Umbilical cord (tissue), 1 donor: ENCODE measurements at regions not wholly inside any gene's neighbourhood (a gene's known extent, or its start where the extent isn't known, plus 50 kb on each side); places are given as distances from the start of the nearest gene placed in this dataset.

ENCODE experiments used
- DNase-seq: peaks from one replicate; pipeline ENCODE4 v3.0.0-alpha.2; 2015; ENCODE audit warnings: low spot score

- no peak for DNase-seq
These were observed 78.7 kb upstream of the MBOAT2 start for GRCh38 chr2:9082158-9082557.

DNA sequence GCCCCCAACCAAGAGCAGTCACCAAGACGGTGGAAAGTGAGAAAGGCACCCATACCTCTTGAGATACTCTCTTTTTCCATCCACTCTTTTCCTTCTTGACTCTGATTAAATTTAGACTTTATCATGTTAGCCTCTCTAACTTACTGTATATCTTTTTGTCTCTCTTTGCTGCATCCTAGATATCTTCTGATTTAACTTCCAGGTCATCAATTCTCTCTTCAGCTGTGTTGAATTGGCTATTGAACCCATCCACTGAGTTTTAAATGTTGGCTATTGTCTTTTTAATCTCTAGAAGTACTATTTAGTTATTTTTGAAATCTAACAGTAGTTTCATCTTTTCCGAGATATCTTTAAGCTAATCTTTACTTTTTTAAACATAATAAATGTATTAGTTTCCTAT lies 78.3 kb upstream of the MBOAT2 start:
- no peak for DNase-seq

DNA sequence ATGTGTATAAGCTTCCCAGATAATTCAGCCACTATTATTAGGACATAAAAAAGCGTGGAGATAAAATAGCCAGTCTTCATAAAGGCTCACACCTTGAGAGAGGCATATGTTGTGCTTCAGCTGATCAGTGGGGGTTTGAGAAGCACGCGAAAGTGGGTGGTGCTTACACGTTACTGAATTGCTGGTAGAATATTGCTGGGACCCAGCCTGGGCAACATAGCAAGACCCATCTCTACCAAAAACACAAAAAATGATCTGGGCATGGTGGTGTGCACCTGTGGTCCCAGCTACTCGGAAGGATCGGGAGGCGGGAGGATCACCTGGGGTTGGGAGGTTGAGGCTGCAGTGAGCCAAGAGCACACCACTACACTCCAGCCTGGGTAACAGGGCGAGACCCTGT lies 74.9 kb upstream of the MBOAT2 start:
- DNase-seq, result no peak

GRCh38 chr2:9077691-9078090 lies 74.2 kb upstream of the MBOAT2 start:
- DNase-seq, result no peak

DNA sequence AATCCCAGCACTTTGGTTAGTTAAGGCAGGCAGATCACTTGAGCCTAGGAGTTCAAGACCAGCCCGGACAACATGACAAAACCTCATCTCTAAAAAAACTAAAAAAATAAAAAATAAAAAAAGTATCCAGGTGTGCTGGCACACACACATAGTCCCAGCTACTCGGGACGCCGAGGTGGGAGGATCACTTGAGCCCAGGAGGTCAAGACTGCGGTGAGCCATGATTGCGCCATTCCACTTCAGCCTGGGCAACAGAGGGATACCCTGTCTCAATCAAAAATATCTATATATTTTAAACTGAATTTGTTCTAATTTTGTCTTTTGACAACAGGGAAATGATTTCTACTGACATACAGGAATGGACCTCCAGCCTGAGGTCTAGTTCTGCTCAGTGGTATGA lies 73.3 kb upstream of the MBOAT2 start:
- DNase-seq, result no peak

GRCh38 chr2:9076210-9076609 lies 72.7 kb upstream of the MBOAT2 start:
- no peak for DNase-seq

- DNase-seq, result no peak
These were observed 71.4 kb upstream of the MBOAT2 start for GRCh38 chr2:9074930-9075329.

GRCh38 chr2:9071584-9072124 lies 68.2 kb upstream of the MBOAT2 start:
- no peak for DNase-seq

GRCh38 chr2:9071032-9071431 lies 67.5 kb upstream of the MBOAT2 start:
- DNase-seq, result no peak

DNA sequence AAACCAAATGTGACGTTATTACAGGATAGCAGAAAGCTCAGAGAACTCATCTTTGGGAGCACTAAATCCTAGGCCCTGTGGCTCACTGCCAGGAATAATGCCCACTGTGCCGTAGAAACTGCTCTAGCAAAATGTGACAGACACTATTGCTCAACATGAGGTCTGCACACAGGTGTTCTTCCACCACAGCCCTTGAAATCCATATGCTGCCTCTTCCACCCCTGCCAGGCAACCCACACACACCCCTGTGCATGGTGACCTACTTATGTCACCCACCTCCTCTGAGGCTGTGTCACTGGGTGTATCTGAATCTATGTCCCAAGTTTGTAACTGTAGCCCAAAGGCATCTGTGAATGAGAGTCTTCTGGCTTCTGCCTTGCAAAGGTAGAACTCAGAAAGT lies 66.1 kb upstream of the MBOAT2 start:
- no peak for DNase-seq

DNA sequence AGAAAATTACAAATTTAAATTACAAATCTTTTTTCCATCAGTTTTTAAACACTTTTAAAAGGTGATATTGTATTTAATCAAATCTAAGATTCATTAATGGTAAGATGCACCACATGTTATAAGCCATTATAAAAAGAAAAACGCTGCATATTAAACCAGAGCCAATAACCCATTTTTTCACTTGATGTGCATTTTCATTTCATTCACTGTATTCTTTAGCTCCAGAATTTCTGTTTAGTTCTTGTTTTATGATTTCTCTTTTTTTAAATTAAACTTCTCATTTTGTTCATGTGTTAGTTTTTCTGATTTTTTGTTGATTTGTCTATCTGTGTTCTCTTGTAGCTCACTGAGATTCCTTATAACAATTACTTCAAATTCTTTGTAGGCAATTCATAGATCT lies 62.4 kb upstream of the MBOAT2 start:
- no peak for DNase-seq

DNA sequence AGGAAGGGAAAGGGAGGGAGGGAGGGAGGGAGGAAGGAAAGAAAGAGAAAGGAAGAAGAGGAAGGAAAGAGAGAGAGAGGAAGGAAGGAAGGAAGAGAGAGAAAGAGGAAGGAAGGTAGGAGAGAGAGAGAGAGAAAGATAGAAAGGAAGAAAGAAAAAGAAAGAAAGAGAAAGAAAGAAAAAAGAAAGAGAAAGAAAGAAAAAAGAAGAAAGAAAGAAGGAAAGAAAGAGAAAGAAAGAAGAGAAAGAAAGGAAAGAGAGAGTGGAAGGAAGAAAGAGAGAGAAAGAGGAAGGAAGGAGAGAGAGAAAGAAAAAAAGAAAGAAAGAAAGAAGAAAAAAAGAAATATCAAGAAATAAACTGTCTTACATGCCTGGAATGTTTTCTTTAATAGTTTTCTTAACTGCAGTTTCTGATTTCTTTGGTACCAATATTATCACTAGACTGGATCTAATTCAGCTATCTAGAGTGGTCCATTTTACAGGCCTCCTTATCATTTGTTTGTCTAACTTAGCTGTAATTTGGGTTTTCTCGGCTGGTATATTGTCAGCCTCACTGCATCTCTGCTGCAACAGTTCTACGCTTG lies 59.6 kb upstream of the MBOAT2 start:
- no peak for DNase-seq

GRCh38 chr2:9060819-9061218 lies 57.3 kb upstream of the MBOAT2 start:
- no peak for DNase-seq

DNA sequence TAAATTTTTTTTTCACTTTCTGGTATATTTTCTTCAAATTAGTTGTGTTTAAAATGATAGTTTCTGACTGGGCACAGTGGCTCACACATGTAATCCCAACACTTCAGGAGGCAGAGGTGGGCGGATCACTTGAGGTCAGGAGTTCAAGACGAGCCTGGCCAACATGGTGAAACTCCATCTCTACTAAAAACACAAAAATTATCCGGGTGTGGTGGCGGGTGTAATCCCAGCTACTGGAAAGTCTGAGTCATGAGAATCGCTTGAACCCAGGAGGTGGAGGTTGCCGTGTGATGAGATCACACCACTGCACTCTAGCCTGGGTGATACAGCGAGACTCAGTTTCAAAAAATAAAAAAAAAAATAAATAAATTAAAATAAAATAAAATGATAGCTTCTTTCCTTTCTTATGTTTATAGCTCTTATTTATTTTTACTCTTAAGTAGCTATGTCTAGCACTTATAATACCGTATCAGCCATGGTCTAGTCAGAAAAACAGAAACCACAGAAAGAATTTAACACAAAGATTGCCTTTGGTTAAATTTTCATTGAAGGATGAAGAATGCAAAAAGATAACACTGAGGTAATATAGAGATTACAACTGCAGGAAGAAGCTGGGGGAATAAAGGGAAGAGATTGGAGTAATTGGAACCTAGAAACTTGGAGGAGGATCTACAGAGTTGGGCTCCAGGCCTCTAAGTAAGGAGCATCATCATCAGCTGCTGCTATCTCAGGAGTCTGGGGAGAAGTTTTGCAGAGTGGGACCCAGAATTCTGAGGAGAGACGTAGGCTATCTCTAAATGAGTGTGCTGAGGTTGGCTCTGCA lies 54.7 kb upstream of the MBOAT2 start:
- DNase-seq, result no peak

DNA sequence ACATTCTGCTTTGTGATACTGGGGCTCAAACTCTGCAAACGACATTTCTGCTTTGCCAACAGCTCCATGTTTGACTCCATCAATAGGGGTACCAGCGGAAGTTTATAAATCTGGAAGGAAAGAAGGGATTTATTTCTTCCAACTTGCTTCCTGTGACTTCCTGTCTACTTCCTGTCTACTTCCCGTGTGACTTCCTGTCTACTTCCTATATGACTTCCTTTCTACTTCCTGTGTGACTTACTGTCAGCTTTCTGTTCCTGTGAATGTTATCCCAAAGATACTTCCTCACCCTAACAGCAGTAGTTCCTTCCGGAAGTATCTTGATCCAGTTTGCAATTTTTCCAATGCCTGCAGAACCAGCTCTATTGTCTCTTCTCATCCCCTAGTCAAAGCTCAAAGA lies 52.0 kb upstream of the MBOAT2 start:
- DNase-seq, result no peak

DNA sequence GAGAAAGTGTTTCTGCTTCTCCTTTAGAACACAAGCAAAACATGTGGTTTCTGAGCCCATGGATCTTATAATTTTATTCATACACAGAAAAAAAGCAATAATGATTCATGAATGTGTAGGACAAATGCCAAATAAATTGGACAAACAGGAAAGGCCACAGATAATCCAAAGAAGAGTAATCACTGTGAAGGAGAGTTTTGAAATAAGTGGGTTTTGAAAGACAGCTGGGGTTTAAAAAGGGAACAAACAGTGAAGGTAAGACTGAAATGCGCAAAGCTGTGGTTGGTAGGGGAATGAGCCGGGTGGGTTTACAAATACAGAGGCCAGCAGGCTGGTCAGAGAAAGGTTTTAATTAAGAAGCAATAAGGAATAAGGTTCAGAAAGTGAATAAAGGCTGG lies 50.0 kb upstream of the MBOAT2 start:
- no peak for DNase-seq
